AG08395 (cell line): ENCODE measurements at regions not wholly inside any gene's neighbourhood (a gene's known extent, or its start where the extent isn't known, plus 50 kb on each side); places are given as distances from the start of the nearest gene placed in this dataset.
"Not testable (repeated sequence)": the region's sequence is repeated elsewhere in the genome, so short reads cannot be mapped to it uniquely, and the experiment has no call there.

Source experiments
- DNase-seq: peaks from one replicate; pipeline ENCODE4 v3.0.0; 2012; ENCODE audit warnings: mixed read lengths, low spot score

- DNase-seq = no peak
Observed at GRCh38 chr6:73943930-73944652, 248.1 kb downstream of the CD109 start.

- no peak for DNase-seq
Observed at GRCh38 chr6:73943411-73943810, 247.4 kb downstream of the CD109 start.

GRCh38 chr6:73942592-73943186 is 246.7 kb downstream of the CD109 start:
- DNase-seq = peak; percentile 54

- no peak for DNase-seq
Observed at GRCh38 chr6:73941892-73942291, 245.9 kb downstream of the CD109 start.

GRCh38 chr6:73937805-73938204 is 241.8 kb downstream of the CD109 start:
- DNase-seq = no peak

DNA sequence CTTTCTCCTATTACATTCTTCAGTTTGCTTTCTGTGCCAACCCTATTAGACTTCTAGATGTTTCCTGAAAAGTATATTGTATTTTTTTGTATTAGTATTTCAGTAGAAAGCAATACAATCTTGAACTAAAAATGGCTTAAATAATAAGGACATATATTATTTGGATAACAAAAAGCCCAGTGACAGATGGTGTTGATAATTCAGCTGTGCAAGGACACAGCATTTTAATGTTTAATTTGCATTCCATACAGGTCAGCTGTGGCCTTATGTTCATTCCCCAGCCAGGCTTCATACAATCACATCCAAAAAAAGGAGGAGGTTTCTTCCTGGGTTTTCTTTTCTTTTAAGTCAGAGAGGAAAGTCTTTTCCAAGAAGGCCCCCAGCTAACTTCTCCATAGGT is 236.9 kb downstream of the CD109 start:
- no peak for DNase-seq

DNA sequence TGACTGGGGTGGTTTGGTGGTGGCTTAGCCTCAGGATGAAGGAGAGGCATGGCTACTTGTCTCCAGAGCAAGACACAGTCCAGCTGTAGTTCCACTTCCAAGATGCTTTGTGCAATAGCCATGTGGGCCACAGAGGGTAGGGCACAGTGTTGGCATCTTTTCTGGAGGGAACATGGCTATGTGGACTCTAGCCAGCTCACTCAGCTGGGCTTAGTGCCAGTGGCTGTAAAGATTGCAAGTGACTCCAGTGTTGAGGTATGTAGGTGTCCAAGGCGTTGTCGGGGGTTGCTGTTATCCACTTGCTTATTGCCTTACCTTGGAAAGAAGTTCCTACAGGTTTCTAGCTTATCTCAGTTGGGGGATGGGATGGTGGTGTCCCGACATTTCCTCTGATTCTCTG is 233.4 kb downstream of the CD109 start:
- no peak for DNase-seq

GRCh38 chr6:73927421-73927820 is 231.4 kb downstream of the CD109 start:
- no peak for DNase-seq

DNA sequence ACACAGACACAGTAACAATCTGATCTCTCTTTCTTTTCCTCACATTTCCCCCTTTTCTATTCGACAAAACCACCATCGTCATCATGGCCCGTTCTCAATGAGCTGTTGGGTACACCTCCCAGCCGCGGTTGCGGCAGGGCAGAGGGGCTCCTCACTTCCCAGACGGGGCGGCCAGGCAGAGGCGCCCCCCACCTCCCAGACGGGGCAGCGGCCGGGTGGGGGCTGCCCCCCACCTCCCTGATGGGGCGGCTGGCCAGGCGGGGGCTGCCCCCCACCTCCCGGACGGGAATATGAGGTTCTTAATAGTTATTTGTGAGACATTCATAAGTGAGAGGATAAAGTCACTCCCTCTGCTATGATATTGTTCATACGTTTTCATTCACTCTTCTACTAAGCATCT is 229.7 kb downstream of the CD109 start:
- not testable (repeated sequence) for DNase-seq

DNA sequence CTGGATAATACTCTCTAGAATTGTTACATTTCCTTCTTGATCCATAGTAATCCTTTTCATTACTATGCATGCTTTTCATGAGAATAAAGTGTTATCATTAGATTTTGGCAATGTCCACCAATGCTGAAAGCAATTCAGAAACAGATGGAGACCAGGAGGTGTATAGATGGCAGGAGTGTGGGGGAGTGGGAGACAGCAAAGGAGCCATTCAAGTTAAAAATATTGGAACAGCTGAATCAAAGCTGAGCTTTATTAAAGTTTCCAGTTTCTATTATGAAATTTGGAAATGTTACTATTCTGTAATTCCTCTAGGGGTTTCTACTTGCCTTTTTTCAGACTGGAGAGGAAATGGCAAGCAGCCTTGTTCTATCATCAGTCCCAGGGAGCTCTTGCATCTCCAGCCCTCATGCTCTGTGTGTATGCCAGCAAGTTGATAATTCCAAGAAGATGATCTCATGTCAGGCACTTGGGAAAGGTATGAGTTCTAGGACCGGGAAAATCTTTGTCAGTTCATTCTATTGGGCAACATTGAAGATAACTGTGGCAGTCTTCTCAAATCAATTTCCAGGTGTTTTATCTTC is 228.0 kb downstream of the CD109 start:
- peak; percentile 65 for DNase-seq

DNA sequence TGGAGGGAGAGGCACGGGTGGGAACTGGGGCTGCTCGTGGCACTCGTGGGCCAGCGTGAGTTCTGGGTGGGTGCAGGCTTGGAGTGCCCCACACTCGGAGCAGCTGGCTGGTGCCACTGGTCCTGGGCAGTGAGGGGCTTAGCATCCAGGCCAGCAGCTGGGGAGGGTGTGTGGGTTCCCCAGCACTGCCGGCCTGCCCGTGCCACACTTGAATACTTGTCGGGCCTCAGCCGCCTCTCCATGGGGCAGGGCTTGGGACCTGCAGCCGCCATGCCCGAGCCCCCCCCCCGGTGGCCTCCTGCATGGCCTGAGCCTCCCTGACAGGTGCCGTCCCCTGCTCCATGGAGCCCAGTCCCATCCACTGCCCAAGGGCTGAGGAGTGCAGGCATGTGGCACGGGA is 207.2 kb downstream of the CD109 start:
- no peak for DNase-seq

- no peak for DNase-seq
Observed at GRCh38 chr6:73901986-73902385, 206.0 kb downstream of the CD109 start.

DNA sequence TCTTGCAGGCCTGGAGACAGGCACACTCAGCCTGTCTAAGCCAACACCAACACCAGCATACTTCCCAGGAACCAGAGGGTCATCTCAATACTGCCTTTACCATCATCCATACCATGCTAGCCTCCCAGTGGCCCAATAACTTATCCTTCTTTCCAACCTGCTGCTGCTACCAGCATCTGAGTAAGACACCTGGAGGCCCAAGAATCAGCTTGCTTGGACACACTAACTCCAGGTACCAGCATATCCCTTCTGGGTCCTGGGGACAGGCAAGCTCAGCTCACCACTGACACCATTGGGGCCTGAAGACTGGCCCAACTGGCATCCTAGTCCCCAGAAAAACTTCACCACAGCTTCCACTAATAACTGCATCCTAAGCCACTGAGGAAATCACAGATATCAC is 205.3 kb downstream of the CD109 start:
- DNase-seq = no peak

DNA sequence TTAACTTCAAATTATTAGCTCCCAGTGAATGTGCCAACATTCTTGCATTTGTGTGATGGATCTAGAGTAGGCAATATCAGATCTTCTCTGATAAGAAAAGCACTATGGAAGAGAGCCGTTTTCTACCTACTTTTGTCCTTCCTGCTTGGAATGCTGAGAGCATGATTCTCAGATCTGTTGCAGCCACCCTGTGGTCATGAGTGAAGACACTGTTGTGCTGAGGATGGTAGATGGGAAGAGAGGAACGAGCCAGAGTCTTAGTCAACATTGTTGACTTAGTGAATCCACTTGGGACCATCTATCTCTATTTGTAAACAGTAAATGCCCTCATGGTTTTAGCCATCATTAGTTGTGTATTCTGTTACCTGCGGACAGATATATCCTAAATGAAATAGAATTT is 202.6 kb downstream of the CD109 start:
- DNase-seq = no peak

- DNase-seq = no peak
Observed at GRCh38 chr6:73893696-73894095, 197.7 kb downstream of the CD109 start.

GRCh38 chr6:73888050-73888449 is 192.0 kb downstream of the CD109 start:
- DNase-seq = no peak

DNA sequence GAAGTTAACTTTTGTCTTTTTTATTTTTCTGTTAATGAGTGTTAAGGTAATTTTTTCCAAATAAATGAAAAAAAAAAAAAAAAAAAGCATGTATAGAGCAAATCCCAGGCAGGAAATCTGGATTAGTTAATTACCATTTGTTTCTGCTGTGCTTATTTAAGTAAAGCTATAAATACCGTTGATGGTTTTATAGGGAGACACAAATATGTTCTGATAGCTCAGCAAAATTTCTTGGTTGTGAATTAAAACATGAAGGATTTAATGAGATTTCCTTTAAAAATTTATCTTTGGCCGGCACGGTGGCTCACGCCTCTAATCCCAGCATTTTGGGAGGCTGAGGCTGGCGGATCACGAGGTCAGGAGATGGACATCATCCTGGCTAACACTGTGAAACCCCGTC is 189.4 kb downstream of the CD109 start:
- no peak for DNase-seq

DNA sequence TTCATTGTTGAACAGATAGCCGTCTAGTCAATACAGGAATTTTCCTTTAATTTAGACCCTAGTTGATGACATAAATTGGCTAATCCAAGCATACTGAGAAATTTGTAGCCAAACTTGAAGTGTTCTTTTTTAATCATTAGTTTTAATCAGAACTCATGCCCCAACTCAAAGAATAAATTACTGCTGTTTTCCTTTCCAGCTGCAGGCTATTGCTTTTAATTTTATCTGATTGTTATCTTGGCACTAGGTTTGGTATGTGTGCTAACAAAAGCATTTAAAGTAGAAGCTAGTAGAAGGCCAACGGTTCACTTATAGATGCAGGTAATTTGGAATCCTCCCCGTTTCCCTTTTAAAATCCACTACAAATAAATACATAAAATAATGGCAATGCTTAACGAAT is 188.5 kb downstream of the CD109 start:
- no peak for DNase-seq

GRCh38 chr6:73879501-73880293 is 183.7 kb downstream of the CD109 start:
- DNase-seq = peak; percentile 31

DNA sequence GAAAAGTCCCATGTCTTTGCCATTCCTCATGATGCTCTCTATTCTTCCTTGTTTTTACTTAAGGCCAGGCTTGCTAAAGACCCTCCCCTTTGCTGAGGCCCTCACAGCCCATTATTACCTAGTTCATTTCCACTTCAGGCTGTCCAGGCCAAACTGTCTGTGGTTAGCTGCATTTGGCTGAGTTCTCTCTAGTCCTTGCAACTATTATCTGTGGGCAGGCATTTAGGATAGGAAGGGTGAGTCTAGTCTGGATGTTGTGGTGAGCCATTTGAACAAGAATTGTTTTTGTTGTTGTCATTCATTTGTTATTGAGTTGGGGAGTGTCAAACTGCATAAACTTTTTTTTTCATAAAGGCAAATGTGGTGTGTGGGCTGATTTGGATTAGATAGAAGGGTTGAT is 182.4 kb downstream of the CD109 start:
- no peak for DNase-seq
